ENCODE measurements at regions not wholly inside any gene's neighbourhood (a gene's known extent, or its start where the extent isn't known, plus 50 kb on each side); places are given as distances from the start of the nearest gene placed in this dataset.
A peak's percentile ranks its signal among the peaks of the same experiment; 100 is the strongest.

GRCh38 chr13:26942184-26942583 lies 181.6 kb upstream of the GPR12 start:
- Histone ChIP-seq H3K36me3 (no peaks in the 10 kb centered on the region), H3K9me3 (no peaks in the 10 kb centered on the region), H3K4me1 (no peaks in the 10 kb centered on the region), H3K27me3 (ENCODE audit: low read depth) (no peaks in the 10 kb centered on the region), H3K4me3 (no peak overlapping the region), H3K27ac (no peak overlapping the region)
- intact Hi-C loops (cut with DNase I): no loop called here
- DNase-seq: no peak
- ATAC-seq: no peak
- TF ChIP-seq CTCF (IDR thresholded peaks at IDR 0.05): no peak

GRCh38 chr13:26941345-26942174 lies 181.0 kb upstream of the GPR12 start:
- intact Hi-C loops (cut with DNase I): no loop called here
- Histone ChIP-seq H3K9me3 (no peaks in the 10 kb centered on the region), H3K4me1 (no peaks in the 10 kb centered on the region), H3K4me3 (no peak overlapping the region), H3K27ac (no peak overlapping the region), H3K27me3 (ENCODE audit: low read depth) (no peaks in the 10 kb centered on the region), H3K36me3 (no peaks in the 10 kb centered on the region)
- peak; percentile 63 to 69 for ATAC-seq
- no peak for DNase-seq
- no peak for TF ChIP-seq CTCF (IDR thresholded peaks at IDR 0.05)

GRCh38 chr13:26934096-26934495 lies 173.5 kb upstream of the GPR12 start:
- intact Hi-C loops (cut with DNase I): no loop called here
- ATAC-seq (no peak), DNase-seq (no peak)
- TF ChIP-seq CTCF (IDR thresholded peaks at IDR 0.05): no peak
- Histone ChIP-seq H3K4me1 (no peaks in the 10 kb centered on the region), H3K27me3 (ENCODE audit: low read depth) (no peaks in the 10 kb centered on the region), H3K27ac (no peak overlapping the region), H3K9me3 (no peaks in the 10 kb centered on the region), H3K36me3 (no peaks in the 10 kb centered on the region), H3K4me3 (no peak overlapping the region)

GRCh38 chr13:26932465-26932864 lies 171.9 kb upstream of the GPR12 start:
- no peaks in the 10 kb centered on the region for H3K4me1 ChIP-seq
- no peak overlapping the region for H3K27ac ChIP-seq
- H3K36me3 ChIP-seq: no peaks in the 10 kb centered on the region
- no peaks in the 10 kb centered on the region for H3K27me3 ChIP-seq (ENCODE audit: low read depth)
- no peak for DNase-seq
- TF ChIP-seq CTCF (IDR thresholded peaks at IDR 0.05): no peak
- ATAC-seq: no peak
- no peaks in the 10 kb centered on the region for H3K9me3 ChIP-seq
- intact Hi-C loops (cut with DNase I): no loop called here
- H3K4me3 ChIP-seq: no peak overlapping the region

- H3K4me3 ChIP-seq: no peak overlapping the region
- peak; percentile 65 to 82 for ATAC-seq
- peak; percentile 96 for TF ChIP-seq CTCF (IDR thresholded peaks at IDR 0.05)
- no peak overlapping the region for H3K27ac ChIP-seq
- no peaks in the 10 kb centered on the region for H3K36me3 ChIP-seq
- H3K4me1 ChIP-seq: no peaks in the 10 kb centered on the region
- H3K9me3 ChIP-seq: no peaks in the 10 kb centered on the region
- peak; percentile 69 for DNase-seq
- intact Hi-C loops (cut with DNase I): no loop called here
- H3K27me3 ChIP-seq (ENCODE audit: low read depth): no peaks in the 10 kb centered on the region
Measured at GRCh38 chr13:26929971-26930730, 169.6 kb upstream of the GPR12 start.

Measured in lower lobe of right lung (tissue), 2 donors.